ENCODE measurements at regions not wholly inside any gene's neighbourhood (a gene's known extent, or its start where the extent isn't known, plus 50 kb on each side); places are given as distances from the start of the nearest gene placed in this dataset.

DNA sequence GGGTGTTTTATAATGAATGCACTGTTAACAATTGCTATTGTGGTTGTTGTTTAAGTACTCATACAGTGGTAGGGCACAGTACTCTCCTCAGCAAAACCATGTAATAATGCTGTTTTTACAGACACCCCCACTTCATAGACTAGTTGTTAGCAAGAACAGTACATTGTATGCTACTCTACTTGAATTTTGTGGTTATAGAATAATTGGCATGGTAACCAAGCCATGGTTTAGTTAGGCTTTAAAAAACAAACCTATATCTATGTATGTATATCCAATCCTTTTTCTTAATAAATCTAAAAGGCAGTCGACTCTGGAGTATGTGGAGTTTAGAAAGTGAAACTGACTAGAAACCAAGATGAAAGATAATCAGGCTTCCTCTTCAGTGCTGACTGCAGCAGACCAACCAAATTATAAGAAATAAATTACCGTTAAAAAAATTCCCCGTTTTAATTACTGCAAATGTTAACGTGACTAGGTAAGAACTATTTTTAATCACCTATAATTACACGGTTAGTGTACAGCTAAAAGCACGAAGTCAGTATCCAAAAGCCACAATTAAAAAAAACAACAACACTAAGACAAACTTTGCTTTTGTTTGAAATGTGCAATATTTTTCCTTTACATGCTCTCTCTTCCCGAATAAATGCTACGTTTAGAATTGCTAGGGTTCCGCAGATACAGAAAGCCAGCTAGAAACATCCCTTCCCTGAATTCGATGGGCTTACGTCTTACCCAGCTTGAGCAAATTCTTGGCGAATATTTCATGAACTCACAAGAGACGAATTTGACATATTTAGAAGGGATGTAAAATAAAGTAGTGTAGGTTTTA is 113.3 kb upstream of the SERTAD2 start:
- H3K4me3 ChIP-seq: peak overlapping the region; percentile 75 to 77
- no peak for DNase-seq (ENCODE audit: low spot score)
- TF ChIP-seq, protein P1, sequence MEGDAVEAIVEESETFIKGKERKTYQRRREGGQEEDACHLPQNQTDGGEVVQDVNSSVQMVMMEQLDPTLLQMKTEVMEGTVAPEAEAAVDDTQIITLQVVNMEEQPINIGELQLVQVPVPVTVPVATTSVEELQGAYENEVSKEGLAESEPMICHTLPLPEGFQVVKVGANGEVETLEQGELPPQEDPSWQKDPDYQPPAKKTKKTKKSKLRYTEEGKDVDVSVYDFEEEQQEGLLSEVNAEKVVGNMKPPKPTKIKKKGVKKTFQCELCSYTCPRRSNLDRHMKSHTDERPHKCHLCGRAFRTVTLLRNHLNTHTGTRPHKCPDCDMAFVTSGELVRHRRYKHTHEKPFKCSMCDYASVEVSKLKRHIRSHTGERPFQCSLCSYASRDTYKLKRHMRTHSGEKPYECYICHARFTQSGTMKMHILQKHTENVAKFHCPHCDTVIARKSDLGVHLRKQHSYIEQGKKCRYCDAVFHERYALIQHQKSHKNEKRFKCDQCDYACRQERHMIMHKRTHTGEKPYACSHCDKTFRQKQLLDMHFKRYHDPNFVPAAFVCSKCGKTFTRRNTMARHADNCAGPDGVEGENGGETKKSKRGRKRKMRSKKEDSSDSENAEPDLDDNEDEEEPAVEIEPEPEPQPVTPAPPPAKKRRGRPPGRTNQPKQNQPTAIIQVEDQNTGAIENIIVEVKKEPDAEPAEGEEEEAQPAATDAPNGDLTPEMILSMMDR (IDR thresholded peaks at IDR 0.05): no peak
- TF ChIP-seq POLR2A (IDR thresholded peaks at IDR 0.05) (no peak), POLR2AphosphoS5 (IDR thresholded peaks at IDR 0.05) (no peak)
- no peaks in the 10 kb centered on the region for H3K4me1 ChIP-seq (replicated peaks)
- H3K9me3 ChIP-seq: no peaks in the 10 kb centered on the region
- WGBS: 2% methylated on average over 13 of the region's 13 CpGs
- H3K36me3 ChIP-seq: no peaks in the 10 kb centered on the region
- intact Hi-C loops (cut with DNase I): loop anchor here (2.0 to 5.0 kb wide), 2 partner anchors 14 to 90 kb away; no protein-coding TSS in a partner anchor
- no peaks in the 10 kb centered on the region for H3K27me3 ChIP-seq (replicated peaks; ENCODE audit: insufficient read depth)
- H3K27ac ChIP-seq: peak overlapping the region; percentile 93 to 96

- no peaks in the 10 kb centered on the region for H3K36me3 ChIP-seq
- TF ChIP-seq POLR2AphosphoS5 (IDR thresholded peaks at IDR 0.05) (peak; percentile 77), POLR2A (IDR thresholded peaks at IDR 0.05) (peak; percentile 80)
- TF ChIP-seq, protein P1 (IDR thresholded peaks at IDR 0.05): peak in 1 of 4 experiments; percentile 26
- H3K4me1 ChIP-seq (replicated peaks): no peaks in the 10 kb centered on the region
- intact Hi-C loops (cut with DNase I): loop anchor here (2.0 to 5.0 kb wide), 2 partner anchors 15 to 89 kb away; no protein-coding TSS in a partner anchor
- under 1% methylated on average over 65 of the region's 66 CpGs for WGBS
- peak overlapping the region; percentile 93 to 96 for H3K27ac ChIP-seq
- H3K27me3 ChIP-seq (replicated peaks; ENCODE audit: insufficient read depth): no peaks in the 10 kb centered on the region
- H3K9me3 ChIP-seq: no peaks in the 10 kb centered on the region
- peak; percentile 92 for DNase-seq (ENCODE audit: low spot score)
- peak overlapping the region; percentile 75 to 77 for H3K4me3 ChIP-seq
These were observed 114.2 kb upstream of the SERTAD2 start for GRCh38 chr2:64767670-64768468.

DNA sequence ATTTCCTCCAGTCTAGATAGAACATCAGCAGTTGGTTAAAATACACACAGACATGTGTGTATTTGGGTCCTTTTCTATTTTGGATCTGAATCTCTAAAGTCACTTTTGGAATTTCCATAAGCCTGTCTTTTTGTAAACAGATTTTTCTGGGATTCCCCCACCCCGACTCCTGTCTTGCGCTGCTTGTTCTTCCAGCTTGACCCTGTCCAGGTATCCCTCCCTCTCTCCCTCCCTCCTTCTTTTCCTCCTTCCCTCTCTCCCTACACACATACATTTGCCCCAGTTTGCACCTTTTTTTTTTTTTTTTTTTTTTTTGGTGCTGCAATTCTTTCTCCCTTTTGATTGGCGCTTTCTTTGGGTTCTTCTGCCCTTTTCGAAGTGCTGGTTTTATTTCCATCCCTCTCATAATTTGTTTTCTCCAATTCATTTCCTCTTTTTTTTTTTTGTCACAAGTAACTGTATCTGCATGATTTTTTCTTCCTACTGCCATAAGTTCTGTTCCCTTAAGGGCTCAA is 114.8 kb upstream of the SERTAD2 start:
- no peak for TF ChIP-seq POLR2AphosphoS5 (IDR thresholded peaks at IDR 0.05)
- TF ChIP-seq POLR2A (IDR thresholded peaks at IDR 0.05): no peak
- TF ChIP-seq, protein P1 (IDR thresholded peaks at IDR 0.05): no peak
- Histone ChIP-seq H3K4me3 (peak overlapping the region; percentile 75 to 77), H3K36me3 (no peaks in the 10 kb centered on the region), H3K27ac (peak overlapping the region; percentile 93 to 96), H3K27me3 (replicated peaks; ENCODE audit: insufficient read depth) (no peaks in the 10 kb centered on the region), H3K4me1 (replicated peaks) (no peaks in the 10 kb centered on the region), H3K9me3 (no peaks in the 10 kb centered on the region)
- 35% methylated on average over 4 of the region's 4 CpGs for WGBS
- intact Hi-C loops (cut with DNase I): loop anchor here (5.0 kb wide), 1 partner anchor 89 kb away; no protein-coding TSS in a partner anchor
- DNase-seq (ENCODE audit: low spot score): peak; percentile 29

GRCh38 chr2:64769392-64770044 is 115.8 kb upstream of the SERTAD2 start:
- intact Hi-C loops (cut with DNase I): loop anchor here (2.0 to 5.0 kb wide), 2 partner anchors 88 to 125 kb away; no protein-coding TSS in a partner anchor
- no peak for DNase-seq (ENCODE audit: low spot score)
- no peaks in the 10 kb centered on the region for H3K27me3 ChIP-seq (replicated peaks; ENCODE audit: insufficient read depth)
- H3K4me3 ChIP-seq: no peak overlapping the region
- no peaks in the 10 kb centered on the region for H3K4me1 ChIP-seq (replicated peaks)
- H3K27ac ChIP-seq: no peak overlapping the region
- H3K9me3 ChIP-seq: no peaks in the 10 kb centered on the region
- no peaks in the 10 kb centered on the region for H3K36me3 ChIP-seq
- TF ChIP-seq POLR2A (IDR thresholded peaks at IDR 0.05) (no peak), POLR2AphosphoS5 (IDR thresholded peaks at IDR 0.05) (no peak)
- TF ChIP-seq, protein P1 (IDR thresholded peaks at IDR 0.05): no peak
- 74% methylated on average over 6 of the region's 6 CpGs for WGBS
